Neuronal stem cell (in vitro differentiated cells): ENCODE measurements at regions not wholly inside any gene's neighbourhood (a gene's known extent, or its start where the extent isn't known, plus 50 kb on each side); places are given as distances from the start of the nearest gene placed in this dataset.

Experiments
- DNase-seq: peaks from one replicate; pipeline ENCODE4 v3.0.0-alpha.2; 2013; ENCODE audit warnings: low spot score
- H2AFZ ChIP-seq: one replicate; pipeline ENCODE4 v1.6.1; 2013; ENCODE audit warnings: mild to moderate bottlenecking, low read length, inconsistent platforms
- H2AK5ac ChIP-seq: 2 replicates; pipeline ENCODE4 v1.6.1; 2013; ENCODE audit warnings: low read depth, mild to moderate bottlenecking, inconsistent platforms, low read length, moderate library complexity, mixed read lengths
- H2BK120ac ChIP-seq: 2 replicates; pipeline ENCODE4 v1.6.1; 2013; ENCODE audit warnings: low read depth, mild to moderate bottlenecking, inconsistent platforms, low read length, moderate library complexity, mixed read lengths
- H2BK12ac ChIP-seq: one replicate; pipeline ENCODE4 v1.6.1; 2013; ENCODE audit warnings: low read length, inconsistent platforms
- H2BK15ac ChIP-seq: 2 replicates; pipeline ENCODE4 v1.6.1; 2013; ENCODE audit warnings: mild to moderate bottlenecking, low read length, inconsistent platforms, mixed read lengths
- H2BK5ac ChIP-seq: one replicate; pipeline ENCODE4 v1.6.1; 2013; ENCODE audit warnings: inconsistent platforms, mild to moderate bottlenecking, low read length, moderate library complexity
- H3K14ac ChIP-seq: one replicate; pipeline ENCODE4 v1.6.1; 2013; ENCODE audit warnings: low read length, inconsistent platforms
- H3K18ac ChIP-seq: 2 replicates; pipeline ENCODE4 v1.6.1; 2013; ENCODE audit warnings: low read length, inconsistent platforms
- H3K23ac ChIP-seq: 2 replicates; pipeline ENCODE4 v1.6.1; 2013; ENCODE audit warnings: low read depth, mild to moderate bottlenecking, mixed read lengths, low read length, inconsistent platforms; ENCODE audit not compliant: poor library complexity
- H3K27ac ChIP-seq: replicated peaks from 3 replicates; pipeline ENCODE4 v1.5.1; 2013; ENCODE audit warnings: low read length, inconsistent platforms
- H3K27me3 ChIP-seq, 3 experiments: 2 replicates each; pipeline ENCODE4 v1.6.1; 2013; ENCODE audit warnings: low read length in 3 of 3, mild to moderate bottlenecking in 2 of 3, inconsistent platforms in 1 of 3, low read depth in 1 of 3, mixed read lengths in 1 of 3, moderate library complexity in 1 of 3; ENCODE audit not compliant: control insufficient read depth in 3 of 3, insufficient read depth in 3 of 3
- H3K36me3 ChIP-seq, 2 donors: replicated peaks in 1 of 2; 2 replicates each; pipeline ENCODE4 v1.6.1; 2013; ENCODE audit warnings: low read length in 2 of 2; ENCODE audit not compliant: control insufficient read depth in 2 of 2, insufficient read depth in 2 of 2
- H3K4ac ChIP-seq: 2 replicates; pipeline ENCODE4 v1.6.1; 2013; ENCODE audit warnings: inconsistent platforms, mild to moderate bottlenecking, low read length, moderate library complexity
- H3K4me1 ChIP-seq, 2 donors: 1 replicate in 1 of 2; 2 replicates in 1 of 2; pipeline ENCODE4 v1.6.1; 2013; ENCODE audit warnings: low read length in 2 of 2, low read depth in 1 of 2; ENCODE audit not compliant: control insufficient read depth in 2 of 2, insufficient read depth in 1 of 2
- H3K4me2 ChIP-seq: one replicate; pipeline ENCODE4 v1.6.1; 2013; ENCODE audit warnings: mild to moderate bottlenecking, low read length, inconsistent platforms; ENCODE audit not compliant: insufficient read depth, poor library complexity, severe bottlenecking
- H3K4me3 ChIP-seq, 2 donors: 2 replicates each; pipeline ENCODE4 v1.5.1; 2013; ENCODE audit warnings: low read length in 2 of 2, mild to moderate bottlenecking in 2 of 2, inconsistent platforms in 1 of 2, moderate library complexity in 1 of 2
- H3K79me1 ChIP-seq: one replicate; pipeline ENCODE4 v1.6.1; 2013; ENCODE audit warnings: low read depth, mild to moderate bottlenecking, inconsistent platforms, low read length, moderate library complexity
- H3K9ac ChIP-seq: one replicate; pipeline ENCODE4 v1.6.1; 2013; ENCODE audit warnings: mild to moderate bottlenecking, low read depth, low read length, inconsistent platforms; ENCODE audit not compliant: poor library complexity
- H3K9me3 ChIP-seq, 2 donors: replicated peaks in 1 of 2; 2 replicates each; pipeline versions ENCODE3 to v1.6.1; 2013; ENCODE audit warnings: low read length in 2 of 2, mild to moderate bottlenecking in 2 of 2, inconsistent platforms in 1 of 2, low read depth in 1 of 2, mixed read lengths in 1 of 2, moderate library complexity in 1 of 2; ENCODE audit not compliant: control insufficient read depth in 2 of 2, insufficient read depth in 1 of 2
- H4K8ac ChIP-seq: one replicate; pipeline ENCODE4 v1.6.1; 2013; ENCODE audit warnings: low read depth, mild to moderate bottlenecking, inconsistent platforms, low read length, moderate library complexity
- H4K91ac ChIP-seq: one replicate; pipeline ENCODE4 v1.6.1; 2013; ENCODE audit warnings: low read length, low read depth, mild to moderate bottlenecking, inconsistent platforms; ENCODE audit not compliant: poor library complexity
- WGBS, 2 donors: extraction: QIAGEN DNeasy Blood & Tissue Kit; methylation state at CpG; one replicate each; pipeline ENCODE4 v1.1.7; 2013; ENCODE audit warnings: missing lambda C conversion rate in 2 of 2, mixed read lengths in 1 of 2; ENCODE audit not compliant: insufficient read length in 2 of 2, insufficient replicate concordance in 1 of 2; ENCODE audit errors: extremely low coverage in 2 of 2; 5-methylcytosine and 5-hydroxymethylcytosine counted together

- no peak overlapping the region for H2BK15ac ChIP-seq
- no peaks in the 10 kb centered on the region for H3K36me3 ChIP-seq
- H2AK5ac ChIP-seq, result no peak overlapping the region
- no peak overlapping the region for H3K27ac ChIP-seq
- no peak overlapping the region for H2BK5ac ChIP-seq
- H3K4me1 ChIP-seq, result no peaks in the 10 kb centered on the region
- H3K9me3 ChIP-seq, result no peaks in the 10 kb centered on the region
- no peak overlapping the region for H3K23ac ChIP-seq
- no peak overlapping the region for H2BK120ac ChIP-seq
- no peaks in the 10 kb centered on the region for H3K27me3 ChIP-seq
- H3K4ac ChIP-seq, result no peak overlapping the region
- H4K91ac ChIP-seq, result no peak overlapping the region
- H3K4me2 ChIP-seq, result no peak overlapping the region
- H3K14ac ChIP-seq, result no peak overlapping the region
- no peak for DNase-seq
- H3K9ac ChIP-seq, result no peak overlapping the region
- no peak overlapping the region for H2AFZ ChIP-seq
- no peak overlapping the region for H4K8ac ChIP-seq
- no peak overlapping the region for H3K4me3 ChIP-seq
- H3K18ac ChIP-seq, result no peak overlapping the region
- no CpG with 5 or more reads among the region's 10 CpGs for WGBS, 2 donors
- no peaks in the 10 kb centered on the region for H3K79me1 ChIP-seq
- H2BK12ac ChIP-seq, result no peak overlapping the region
Observed at GRCh38 chr6:147849401-147850330, 341.2 kb downstream of the SAMD5 start.

- Histone ChIP-seq H3K27me3 (no peaks in the 10 kb centered on the region), H2AFZ (no peak overlapping the region), H3K9me3 (no peaks in the 10 kb centered on the region), H3K4me3 (no peak overlapping the region), H2BK12ac (no peak overlapping the region), H2BK15ac (no peak overlapping the region), H2BK120ac (no peak overlapping the region), H3K27ac (no peak overlapping the region), H3K36me3 (no peaks in the 10 kb centered on the region), H3K14ac (no peak overlapping the region), H3K18ac (no peak overlapping the region), H3K4me1 (no peaks in the 10 kb centered on the region), H3K4me2 (no peak overlapping the region), H3K4ac (no peak overlapping the region), H4K91ac (no peak overlapping the region), H3K79me1 (no peaks in the 10 kb centered on the region), H3K9ac (no peak overlapping the region), H3K23ac (no peak overlapping the region), H2BK5ac (no peak overlapping the region), H2AK5ac (no peak overlapping the region), H4K8ac (no peak overlapping the region)
- no CpG with 5 or more reads among the region's 2 CpGs for WGBS, 2 donors
- no peak for DNase-seq
Observed at GRCh38 chr6:147852772-147853171, 344.3 kb downstream of the SAMD5 start.

DNA sequence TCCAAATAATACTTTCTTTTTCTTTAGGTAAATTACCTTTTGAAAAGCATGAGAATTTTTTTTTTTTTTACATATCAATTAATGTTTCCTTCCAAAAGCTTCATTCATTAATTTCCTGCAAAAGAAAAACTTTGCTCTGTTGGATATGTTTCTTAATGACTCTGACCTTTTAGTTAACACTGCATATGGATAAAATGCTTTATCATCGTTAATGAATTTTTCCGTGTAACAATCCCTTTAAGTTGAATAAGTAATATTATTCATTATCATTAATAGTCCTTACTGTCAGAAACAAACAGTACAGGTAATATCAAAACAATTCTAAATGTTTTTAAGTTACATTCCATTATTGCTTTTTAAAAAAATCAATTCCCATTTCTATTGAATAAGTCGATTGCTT, 345.1 kb downstream of the SAMD5 start:
- Histone ChIP-seq H3K79me1 (no peaks in the 10 kb centered on the region), H3K4ac (no peak overlapping the region), H3K4me1 (no peaks in the 10 kb centered on the region), H3K4me2 (no peak overlapping the region), H3K36me3 (no peaks in the 10 kb centered on the region), H2AFZ (no peak overlapping the region), H4K8ac (no peak overlapping the region), H3K27ac (no peak overlapping the region), H2BK120ac (no peak overlapping the region), H2BK15ac (no peak overlapping the region), H3K27me3 (no peaks in the 10 kb centered on the region), H3K4me3 (no peak overlapping the region), H3K9me3 (no peaks in the 10 kb centered on the region), H3K14ac (no peak overlapping the region), H2AK5ac (no peak overlapping the region), H3K18ac (no peak overlapping the region), H2BK12ac (no peak overlapping the region), H2BK5ac (no peak overlapping the region), H3K9ac (no peak overlapping the region), H4K91ac (no peak overlapping the region), H3K23ac (no peak overlapping the region)
- no CpG with 5 or more reads among the region's 3 CpGs for WGBS, 2 donors
- no peak for DNase-seq

- no peak overlapping the region for H4K91ac ChIP-seq
- H3K4me2 ChIP-seq, result no peak overlapping the region
- no peaks in the 10 kb centered on the region for H3K79me1 ChIP-seq
- no peak overlapping the region for H3K4ac ChIP-seq
- no peak overlapping the region for H3K14ac ChIP-seq
- WGBS, 2 donors, result no CpG with 5 or more reads among the region's 3 CpGs
- no peak overlapping the region for H3K27ac ChIP-seq
- no peak overlapping the region for H3K9ac ChIP-seq
- no peak overlapping the region for H2BK120ac ChIP-seq
- no peak overlapping the region for H4K8ac ChIP-seq
- no peaks in the 10 kb centered on the region for H3K9me3 ChIP-seq
- no peak overlapping the region for H3K4me3 ChIP-seq
- no peaks in the 10 kb centered on the region for H3K36me3 ChIP-seq
- no peak overlapping the region for H3K23ac ChIP-seq
- no peak overlapping the region for H2AK5ac ChIP-seq
- H2BK5ac ChIP-seq, result no peak overlapping the region
- no peaks in the 10 kb centered on the region for H3K27me3 ChIP-seq
- no peak overlapping the region for H3K18ac ChIP-seq
- no peak overlapping the region for H2AFZ ChIP-seq
- no peak overlapping the region for H2BK12ac ChIP-seq
- H3K4me1 ChIP-seq, result no peaks in the 10 kb centered on the region
- H2BK15ac ChIP-seq, result no peak overlapping the region
- no peak for DNase-seq
Observed at GRCh38 chr6:147855803-147856482, 347.5 kb downstream of the SAMD5 start.
